ENCODE measurements at regions not wholly inside any gene's neighbourhood (a gene's known extent, or its start where the extent isn't known, plus 50 kb on each side); places are given as distances from the start of the nearest gene placed in this dataset.
"Not testable (repeated sequence)": the region's sequence is repeated elsewhere in the genome, so short reads cannot be mapped to it uniquely, and the experiment has no call there.

- DNase-seq (ENCODE audit: low read depth), result no peak
- Histone ChIP-seq H3K4me3 (ENCODE audit: low read depth, low read length) (no peak overlapping the region), H3K27me3 (ENCODE audit: control insufficient read depth, insufficient read depth, low read length) (no peaks in the 10 kb centered on the region), H3K36me3 (ENCODE audit: control insufficient read depth, insufficient read depth, low read length) (no peaks in the 10 kb centered on the region)
- TF ChIP-seq, protein P1, sequence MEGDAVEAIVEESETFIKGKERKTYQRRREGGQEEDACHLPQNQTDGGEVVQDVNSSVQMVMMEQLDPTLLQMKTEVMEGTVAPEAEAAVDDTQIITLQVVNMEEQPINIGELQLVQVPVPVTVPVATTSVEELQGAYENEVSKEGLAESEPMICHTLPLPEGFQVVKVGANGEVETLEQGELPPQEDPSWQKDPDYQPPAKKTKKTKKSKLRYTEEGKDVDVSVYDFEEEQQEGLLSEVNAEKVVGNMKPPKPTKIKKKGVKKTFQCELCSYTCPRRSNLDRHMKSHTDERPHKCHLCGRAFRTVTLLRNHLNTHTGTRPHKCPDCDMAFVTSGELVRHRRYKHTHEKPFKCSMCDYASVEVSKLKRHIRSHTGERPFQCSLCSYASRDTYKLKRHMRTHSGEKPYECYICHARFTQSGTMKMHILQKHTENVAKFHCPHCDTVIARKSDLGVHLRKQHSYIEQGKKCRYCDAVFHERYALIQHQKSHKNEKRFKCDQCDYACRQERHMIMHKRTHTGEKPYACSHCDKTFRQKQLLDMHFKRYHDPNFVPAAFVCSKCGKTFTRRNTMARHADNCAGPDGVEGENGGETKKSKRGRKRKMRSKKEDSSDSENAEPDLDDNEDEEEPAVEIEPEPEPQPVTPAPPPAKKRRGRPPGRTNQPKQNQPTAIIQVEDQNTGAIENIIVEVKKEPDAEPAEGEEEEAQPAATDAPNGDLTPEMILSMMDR (IDR thresholded peaks at IDR 0.05; ENCODE audit: insufficient read depth, low read length, poor library complexity, severe bottlenecking), result no peak
These were observed 261.1 kb downstream of the GATA3 start for GRCh38 chr10:8315619-8316021.

DNA sequence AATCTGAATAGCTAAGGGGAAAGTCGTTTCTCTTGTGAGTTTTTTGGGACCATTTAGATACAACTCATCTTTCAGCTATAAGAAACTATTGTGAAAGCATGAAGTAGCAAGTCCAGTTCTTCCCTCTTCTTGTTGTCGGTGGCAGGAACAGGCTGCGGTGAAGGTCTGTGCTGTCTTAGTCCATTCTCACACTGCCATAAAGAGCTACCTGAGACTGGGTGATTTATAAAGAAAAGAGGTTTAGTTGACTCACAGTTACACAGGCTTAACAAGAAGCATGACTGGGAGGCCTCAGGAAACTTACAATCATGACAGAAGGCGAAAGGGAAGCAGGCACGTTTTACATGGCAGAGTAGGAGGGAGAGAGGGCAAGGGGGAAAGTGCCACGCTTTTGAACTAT lies 261.8 kb downstream of the GATA3 start:
- TF ChIP-seq, protein P1 (IDR thresholded peaks at IDR 0.05; ENCODE audit: insufficient read depth, low read length, poor library complexity, severe bottlenecking), result no peak
- no peak overlapping the region for H3K4me3 ChIP-seq (ENCODE audit: low read depth, low read length)
- DNase-seq (ENCODE audit: low read depth), result no peak
- no peaks in the 10 kb centered on the region for H3K27me3 ChIP-seq (ENCODE audit: control insufficient read depth, insufficient read depth, low read length)
- H3K36me3 ChIP-seq (ENCODE audit: control insufficient read depth, insufficient read depth, low read length), result no peaks in the 10 kb centered on the region

DNA sequence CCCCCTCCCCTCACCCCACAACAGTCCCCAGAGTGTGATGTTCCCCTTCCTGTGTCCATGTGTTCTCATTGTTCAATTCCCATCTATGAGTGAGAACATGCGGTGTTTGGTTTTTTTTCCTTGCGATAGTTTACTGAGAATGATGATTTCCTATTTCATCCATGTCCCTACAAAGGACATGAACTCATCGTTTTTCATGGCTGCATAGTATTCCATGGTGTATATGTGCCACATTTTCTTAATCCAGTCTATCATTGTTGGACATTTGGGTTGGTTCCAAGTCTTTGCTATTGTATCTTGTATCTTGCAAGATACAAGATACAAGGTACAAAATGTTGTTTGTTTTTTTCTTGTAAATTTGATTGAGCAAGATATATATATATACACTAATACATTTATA lies 263.9 kb downstream of the GATA3 start:
- H3K4me3 ChIP-seq (ENCODE audit: low read depth, low read length); DNase-seq (ENCODE audit: low read depth); H3K27me3 ChIP-seq (ENCODE audit: control insufficient read depth, insufficient read depth, low read length); H3K36me3 ChIP-seq (ENCODE audit: control insufficient read depth, insufficient read depth, low read length): not testable (repeated sequence)

GRCh38 chr10:8318956-8319355 lies 264.5 kb downstream of the GATA3 start:
- Histone ChIP-seq H3K36me3 (ENCODE audit: control insufficient read depth, insufficient read depth, low read length) (no peaks in the 10 kb centered on the region), H3K27me3 (ENCODE audit: control insufficient read depth, insufficient read depth, low read length) (no peaks in the 10 kb centered on the region), H3K4me3 (ENCODE audit: low read depth, low read length) (no peak overlapping the region)
- TF ChIP-seq, protein P1 (IDR thresholded peaks at IDR 0.05; ENCODE audit: insufficient read depth, low read length, poor library complexity, severe bottlenecking), result no peak
- DNase-seq (ENCODE audit: low read depth), result no peak

DNA sequence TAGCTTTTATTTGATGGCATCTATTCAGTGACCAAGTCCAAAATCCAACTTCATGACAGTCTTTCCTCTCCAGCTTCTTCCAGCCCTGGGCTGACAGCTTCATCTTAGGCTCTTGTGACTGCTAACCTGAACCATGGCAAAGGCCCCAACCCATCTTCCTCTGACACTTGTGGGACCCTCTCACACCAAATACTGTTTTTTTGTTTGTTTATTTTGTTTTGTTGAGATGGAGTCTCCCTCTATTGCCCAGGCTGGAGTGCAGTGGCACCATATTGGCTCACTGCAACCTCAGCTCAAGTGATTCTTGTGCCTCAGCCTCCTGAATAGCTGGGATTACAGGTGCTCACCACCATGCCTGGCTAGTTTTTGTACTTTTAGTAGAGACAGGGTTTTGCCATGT lies 265.2 kb downstream of the GATA3 start:
- TF ChIP-seq, protein P1 (IDR thresholded peaks at IDR 0.05; ENCODE audit: insufficient read depth, low read length, poor library complexity, severe bottlenecking), result no peak
- H3K27me3 ChIP-seq (ENCODE audit: control insufficient read depth, insufficient read depth, low read length), result no peaks in the 10 kb centered on the region
- H3K36me3 ChIP-seq (ENCODE audit: control insufficient read depth, insufficient read depth, low read length), result no peaks in the 10 kb centered on the region
- DNase-seq (ENCODE audit: low read depth), result no peak
- no peak overlapping the region for H3K4me3 ChIP-seq (ENCODE audit: low read depth, low read length)

DNA sequence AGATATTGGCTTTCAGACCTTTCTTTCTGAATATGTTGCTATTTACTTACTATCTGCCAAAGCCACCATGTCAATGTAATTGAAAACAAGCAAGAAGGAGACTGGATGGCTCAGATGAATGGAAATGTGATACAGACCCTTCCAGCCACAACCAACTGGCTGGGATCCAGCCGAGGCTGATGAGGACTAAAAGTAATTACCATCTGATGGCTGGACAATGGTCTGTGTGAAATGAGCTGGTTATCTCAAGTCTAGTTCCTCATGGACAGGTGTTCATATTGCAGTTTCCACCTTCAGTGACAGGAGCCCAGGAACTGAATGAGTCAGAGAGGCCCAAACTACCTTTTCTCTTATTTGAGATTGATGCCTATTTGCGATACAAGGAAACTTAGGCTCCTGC lies 267.5 kb downstream of the GATA3 start:
- Histone ChIP-seq H3K4me3 (ENCODE audit: low read depth, low read length) (no peak overlapping the region), H3K27me3 (ENCODE audit: control insufficient read depth, insufficient read depth, low read length) (no peaks in the 10 kb centered on the region), H3K36me3 (ENCODE audit: control insufficient read depth, insufficient read depth, low read length) (no peaks in the 10 kb centered on the region)
- TF ChIP-seq, protein P1 (IDR thresholded peaks at IDR 0.05; ENCODE audit: insufficient read depth, low read length, poor library complexity, severe bottlenecking), result no peak
- DNase-seq (ENCODE audit: low read depth), result no peak

Data from kidney epithelial cell (primary cell).